ENCODE measurements at regions not wholly inside any gene's neighbourhood (a gene's known extent, or its start where the extent isn't known, plus 50 kb on each side); places are given as distances from the start of the nearest gene placed in this dataset.

DNA sequence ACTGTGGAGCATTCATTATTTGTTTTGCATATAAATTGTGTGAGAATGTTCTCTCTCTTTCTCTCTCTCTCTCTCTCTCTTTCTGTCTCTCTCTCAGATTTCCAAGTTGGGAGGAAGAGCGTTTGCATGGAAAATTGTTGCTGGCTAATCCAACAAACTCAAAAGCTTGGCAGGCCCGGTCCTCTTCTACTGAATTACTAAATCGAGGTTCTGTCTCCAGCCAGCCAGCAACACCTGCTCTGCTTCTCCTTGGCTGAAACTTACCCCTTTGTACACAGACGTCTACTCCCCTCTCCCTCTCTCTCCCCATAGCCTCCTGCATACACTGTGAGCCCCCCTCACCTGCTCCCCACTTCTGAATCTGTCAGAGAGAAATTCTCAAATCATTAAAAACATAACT is 996.4 kb upstream of the AUTS2 start:
- Mint-ChIP-seq H3K36me3 (ENCODE audit: low read depth) (no peaks in the 10 kb centered on the region), H3K9me3 (no peaks in the 10 kb centered on the region), H3K4me1 (no peaks in the 10 kb centered on the region), H3K27me3 (ENCODE audit: low read depth) (peaks cover 2% of the 10 kb centered on the region), H3K27ac (ENCODE audit: unreplicated experiment) (no peak overlapping the region), H3K4me3 (no peak overlapping the region)
- DNase-seq (ENCODE audit: low read depth, low spot score) = no peak
- TF ChIP-seq, protein P1, sequence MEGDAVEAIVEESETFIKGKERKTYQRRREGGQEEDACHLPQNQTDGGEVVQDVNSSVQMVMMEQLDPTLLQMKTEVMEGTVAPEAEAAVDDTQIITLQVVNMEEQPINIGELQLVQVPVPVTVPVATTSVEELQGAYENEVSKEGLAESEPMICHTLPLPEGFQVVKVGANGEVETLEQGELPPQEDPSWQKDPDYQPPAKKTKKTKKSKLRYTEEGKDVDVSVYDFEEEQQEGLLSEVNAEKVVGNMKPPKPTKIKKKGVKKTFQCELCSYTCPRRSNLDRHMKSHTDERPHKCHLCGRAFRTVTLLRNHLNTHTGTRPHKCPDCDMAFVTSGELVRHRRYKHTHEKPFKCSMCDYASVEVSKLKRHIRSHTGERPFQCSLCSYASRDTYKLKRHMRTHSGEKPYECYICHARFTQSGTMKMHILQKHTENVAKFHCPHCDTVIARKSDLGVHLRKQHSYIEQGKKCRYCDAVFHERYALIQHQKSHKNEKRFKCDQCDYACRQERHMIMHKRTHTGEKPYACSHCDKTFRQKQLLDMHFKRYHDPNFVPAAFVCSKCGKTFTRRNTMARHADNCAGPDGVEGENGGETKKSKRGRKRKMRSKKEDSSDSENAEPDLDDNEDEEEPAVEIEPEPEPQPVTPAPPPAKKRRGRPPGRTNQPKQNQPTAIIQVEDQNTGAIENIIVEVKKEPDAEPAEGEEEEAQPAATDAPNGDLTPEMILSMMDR (conservative IDR thresholded peaks at IDR 0.05) = no peak

DNA sequence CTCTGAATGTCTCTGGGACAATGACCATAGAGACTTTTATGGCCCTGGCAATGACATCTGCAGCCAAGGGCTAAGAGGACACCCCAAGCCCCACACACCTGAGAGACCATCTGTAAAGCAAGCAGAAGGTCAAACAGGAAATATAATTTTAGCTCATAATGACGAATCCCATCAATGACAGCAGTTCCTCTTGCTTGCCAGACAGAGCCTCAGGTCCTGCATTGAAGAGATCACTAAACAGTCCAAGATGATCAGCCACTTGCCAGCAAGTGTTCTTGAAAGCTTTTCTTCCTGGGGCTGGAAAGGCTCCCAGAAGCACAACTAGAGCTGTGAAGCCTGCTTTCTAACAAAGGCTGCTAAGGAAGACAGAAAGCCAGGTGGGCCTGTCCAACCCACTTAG is 993.7 kb upstream of the AUTS2 start:
- no peak overlapping the region for H3K27ac Mint-ChIP-seq (ENCODE audit: unreplicated experiment)
- no peak overlapping the region for H3K4me3 Mint-ChIP-seq
- H3K36me3 Mint-ChIP-seq (ENCODE audit: low read depth) = peaks cover 8% of the 10 kb centered on the region
- H3K9me3 Mint-ChIP-seq = peaks cover 13% of the 10 kb centered on the region
- TF ChIP-seq, protein P1 (conservative IDR thresholded peaks at IDR 0.05) = no peak
- no peaks in the 10 kb centered on the region for H3K4me1 Mint-ChIP-seq
- no peaks in the 10 kb centered on the region for H3K27me3 Mint-ChIP-seq (ENCODE audit: low read depth)
- DNase-seq (ENCODE audit: low read depth, low spot score) = no peak

DNA sequence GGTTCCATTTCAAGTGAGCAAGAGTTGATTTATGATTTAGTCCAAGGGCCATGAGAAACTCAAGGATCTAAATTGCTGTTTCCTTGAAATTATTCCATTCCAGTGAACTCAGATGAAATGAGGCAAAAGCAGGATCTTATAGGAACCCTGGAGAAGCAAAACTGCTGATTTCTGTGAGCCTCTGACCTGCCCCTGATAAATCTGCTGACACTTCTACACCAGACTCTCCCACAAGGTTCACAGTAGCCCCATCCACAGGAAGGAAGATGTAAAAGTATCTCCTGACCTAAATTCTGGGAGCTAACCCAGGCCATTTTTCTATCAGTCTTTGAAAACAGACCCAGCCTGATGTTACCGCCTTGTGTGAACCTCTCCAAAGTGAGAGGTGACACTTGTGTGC is 987.6 kb upstream of the AUTS2 start:
- Mint-ChIP-seq H3K36me3 (ENCODE audit: low read depth) (peaks cover 8% of the 10 kb centered on the region), H3K27ac (ENCODE audit: unreplicated experiment) (no peak overlapping the region), H3K4me1 (no peaks in the 10 kb centered on the region), H3K27me3 (ENCODE audit: low read depth) (peaks cover 16% of the 10 kb centered on the region), H3K4me3 (no peak overlapping the region), H3K9me3 (peaks cover 15% of the 10 kb centered on the region)
- TF ChIP-seq, protein P1 (conservative IDR thresholded peaks at IDR 0.05) = no peak
- no peak for DNase-seq (ENCODE audit: low read depth, low spot score)

DNA sequence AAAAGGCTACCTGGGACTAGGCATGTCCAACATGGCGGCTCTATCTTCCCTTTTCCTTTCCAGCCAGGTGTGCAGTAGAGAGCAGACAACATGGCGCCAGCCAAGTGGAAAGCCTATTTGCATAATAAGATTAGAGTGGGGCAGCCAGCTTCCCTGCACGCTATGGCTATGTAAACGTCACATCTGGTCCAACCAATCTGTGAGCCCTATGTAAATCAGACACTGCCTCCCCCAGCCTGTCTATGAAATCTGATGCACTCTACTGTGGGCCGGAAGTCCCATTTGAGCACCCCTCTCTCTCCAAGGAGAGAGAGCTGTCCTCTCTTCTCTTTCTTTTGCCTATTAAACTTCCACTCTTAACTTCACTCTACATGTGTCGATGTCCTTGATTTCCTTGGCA is 984.9 kb upstream of the AUTS2 start:
- no peak overlapping the region for H3K27ac Mint-ChIP-seq (ENCODE audit: unreplicated experiment)
- H3K36me3 Mint-ChIP-seq (ENCODE audit: low read depth) = no peaks in the 10 kb centered on the region
- no peak overlapping the region for H3K4me3 Mint-ChIP-seq
- TF ChIP-seq, protein P1 (conservative IDR thresholded peaks at IDR 0.05) = no peak
- H3K27me3 Mint-ChIP-seq (ENCODE audit: low read depth) = peaks cover 19% of the 10 kb centered on the region
- DNase-seq (ENCODE audit: low read depth, low spot score) = no peak
- no peaks in the 10 kb centered on the region for H3K4me1 Mint-ChIP-seq
- peaks cover 11% of the 10 kb centered on the region for H3K9me3 Mint-ChIP-seq

DNA sequence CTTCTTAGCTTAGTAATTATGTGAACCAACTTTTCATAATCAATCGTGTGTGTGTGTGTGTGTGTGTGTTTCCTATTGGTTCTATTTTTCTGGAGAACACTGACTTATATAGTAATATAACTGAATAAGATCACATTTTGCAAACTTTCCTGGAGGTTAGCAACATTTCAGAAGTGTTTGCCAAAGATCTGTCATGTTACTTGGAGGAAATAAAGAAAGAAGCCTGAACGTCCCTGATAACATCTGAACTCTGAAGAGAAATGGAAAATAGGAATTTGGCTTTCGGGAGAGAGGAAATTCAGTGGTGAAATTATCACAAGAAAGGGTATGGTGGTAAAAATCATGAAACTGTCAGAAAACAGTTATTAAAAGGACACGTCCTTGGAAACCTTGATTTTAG is 984.4 kb upstream of the AUTS2 start:
- Mint-ChIP-seq H3K36me3 (ENCODE audit: low read depth) (no peaks in the 10 kb centered on the region), H3K4me3 (no peak overlapping the region), H3K9me3 (peaks cover 8% of the 10 kb centered on the region), H3K4me1 (no peaks in the 10 kb centered on the region), H3K27me3 (ENCODE audit: low read depth) (peaks cover 19% of the 10 kb centered on the region), H3K27ac (ENCODE audit: unreplicated experiment) (no peak overlapping the region)
- no peak for DNase-seq (ENCODE audit: low read depth, low spot score)
- TF ChIP-seq, protein P1 (conservative IDR thresholded peaks at IDR 0.05) = no peak

DNA sequence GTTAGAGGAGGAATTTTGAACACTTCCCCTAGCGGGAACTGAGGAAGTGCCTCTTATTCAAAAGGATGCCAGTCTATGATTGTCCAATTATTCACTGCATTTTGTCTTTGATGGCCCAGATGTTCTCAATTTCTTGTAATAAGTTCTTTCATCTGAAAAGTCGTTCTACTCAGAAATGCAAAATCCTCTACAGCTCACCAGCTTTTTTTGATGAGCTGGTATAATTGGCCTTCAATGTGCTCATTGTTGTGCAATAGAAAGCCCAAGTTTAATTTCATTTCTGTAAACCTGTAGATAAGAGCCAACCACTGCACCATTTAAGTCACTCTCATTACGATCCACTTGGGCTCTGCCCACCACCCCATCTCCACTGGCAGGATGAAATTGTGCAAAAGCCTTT is 978.7 kb upstream of the AUTS2 start:
- H3K27ac Mint-ChIP-seq (ENCODE audit: unreplicated experiment) = no peak overlapping the region
- no peak for DNase-seq (ENCODE audit: low read depth, low spot score)
- H3K4me1 Mint-ChIP-seq = peaks cover 4% of the 10 kb centered on the region
- no peaks in the 10 kb centered on the region for H3K36me3 Mint-ChIP-seq (ENCODE audit: low read depth)
- TF ChIP-seq, protein P1 (conservative IDR thresholded peaks at IDR 0.05) = no peak
- H3K4me3 Mint-ChIP-seq = no peak overlapping the region
- peaks cover 13% of the 10 kb centered on the region for H3K27me3 Mint-ChIP-seq (ENCODE audit: low read depth)
- peaks cover 6% of the 10 kb centered on the region for H3K9me3 Mint-ChIP-seq
